NCI-H2171 (cell line): ENCODE measurements at regions not wholly inside any gene's neighbourhood (a gene's known extent, or its start where the extent isn't known, plus 50 kb on each side); places are given as distances from the start of the nearest gene placed in this dataset.

Experiments
- DNase-seq: peaks from one replicate; lab custom pipeline; 2025; lab: John Stamatoyannopoulos, UW

DNA sequence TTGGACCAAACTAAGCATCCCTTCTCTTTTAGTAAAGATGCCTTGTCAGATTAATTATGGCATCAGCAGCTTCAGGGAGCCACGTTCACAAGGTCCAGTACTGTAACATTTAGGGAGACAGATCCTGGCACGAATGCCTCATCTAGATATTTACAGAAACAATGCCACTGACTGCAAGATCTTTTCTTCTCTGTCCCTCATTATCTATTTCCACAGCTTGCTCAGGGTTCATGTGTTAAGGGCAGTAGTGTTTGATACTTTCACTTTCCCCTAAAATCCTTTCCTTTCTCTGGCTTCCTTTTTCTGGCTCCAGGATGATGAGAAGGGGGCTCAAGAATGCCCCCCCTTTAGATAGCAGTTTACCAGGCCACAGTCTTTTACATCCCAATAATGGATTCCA is 393.9 kb downstream of the BCL11A start:
- DNase-seq: no peak

DNA sequence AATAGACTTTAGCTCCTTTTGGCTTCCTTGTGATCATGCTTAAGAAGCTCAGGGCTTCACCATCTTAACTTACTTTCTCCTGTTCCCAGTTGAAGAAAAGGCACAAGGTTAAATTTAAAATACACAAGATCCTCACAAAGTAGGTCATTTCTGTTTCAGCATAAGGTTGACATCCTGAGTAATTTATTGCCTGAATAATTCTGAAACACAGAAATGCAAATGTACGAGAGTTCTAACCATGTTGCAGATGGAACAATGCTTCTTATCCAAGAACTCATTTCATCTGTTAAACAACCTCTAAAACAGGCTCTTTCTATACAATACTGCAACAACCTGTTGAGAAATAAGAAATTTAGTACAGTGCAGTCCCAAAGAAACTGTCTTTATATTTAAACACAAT is 395.2 kb downstream of the BCL11A start:
- no peak for DNase-seq

DNA sequence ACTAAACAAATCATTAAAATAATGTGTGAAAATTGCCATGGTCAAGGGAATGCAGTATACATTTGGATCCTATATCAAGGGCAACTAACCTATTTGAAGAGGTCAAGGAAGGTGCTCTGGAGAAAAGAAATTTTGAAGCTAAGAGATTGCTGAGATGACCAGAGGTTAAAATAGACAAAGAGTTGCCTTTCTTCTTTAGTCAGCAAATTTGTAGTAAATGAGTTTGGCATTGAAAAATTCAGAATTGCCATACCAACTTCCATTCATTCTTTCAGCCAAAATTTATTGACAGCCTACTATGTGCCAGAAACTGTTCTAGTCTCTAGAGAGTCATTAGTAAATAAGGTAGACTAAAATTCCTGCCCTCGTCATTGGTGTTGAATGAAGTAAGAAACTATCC is 396.2 kb downstream of the BCL11A start:
- DNase-seq: no peak

DNA sequence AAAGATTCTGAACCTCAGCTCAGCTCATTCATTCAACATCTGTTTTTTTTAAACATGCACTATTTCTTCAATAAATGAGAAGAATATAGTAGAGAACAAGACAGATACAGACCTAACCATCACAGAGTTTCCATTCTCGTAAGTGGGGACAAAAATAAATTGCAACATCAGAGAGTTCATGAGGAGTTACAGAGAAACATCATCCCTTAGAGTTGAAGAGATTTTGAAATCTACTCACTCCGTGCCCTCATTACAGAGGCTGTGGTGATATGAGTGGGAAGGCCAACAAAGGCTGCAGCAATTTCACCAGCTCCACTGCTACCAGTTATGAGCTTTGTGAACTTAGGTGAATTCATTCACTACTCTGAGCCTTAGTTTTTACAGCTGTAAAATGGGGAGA is 399.3 kb downstream of the BCL11A start:
- DNase-seq: no peak

DNA sequence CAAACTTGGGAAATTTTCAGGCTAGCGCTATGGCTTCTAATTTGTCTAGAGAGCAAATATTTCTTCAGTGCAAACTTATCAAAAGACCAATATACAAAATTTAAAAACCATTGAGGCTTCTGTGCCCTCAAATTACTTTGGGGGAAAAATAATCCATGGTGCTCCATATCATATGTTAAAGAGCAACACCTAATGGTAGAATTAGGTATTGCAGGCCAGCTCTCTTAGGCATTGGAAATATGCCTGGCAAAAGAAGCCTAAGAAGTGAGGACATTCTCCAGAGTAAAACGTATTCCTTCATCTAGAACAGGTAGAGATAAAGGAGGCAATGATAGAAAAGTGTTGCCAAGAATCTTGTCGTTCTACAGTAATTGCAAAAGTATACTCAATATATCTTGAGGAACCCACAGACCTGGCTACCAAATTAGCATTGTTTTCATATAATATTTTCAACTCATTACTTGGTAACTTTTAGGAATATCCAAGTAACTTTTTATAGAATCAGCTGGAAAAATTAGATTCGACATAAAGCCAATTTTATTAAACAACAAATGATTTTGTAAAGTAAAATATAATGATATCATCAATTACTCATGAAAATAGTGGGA is 401.1 kb downstream of the BCL11A start:
- DNase-seq: no peak

DNA sequence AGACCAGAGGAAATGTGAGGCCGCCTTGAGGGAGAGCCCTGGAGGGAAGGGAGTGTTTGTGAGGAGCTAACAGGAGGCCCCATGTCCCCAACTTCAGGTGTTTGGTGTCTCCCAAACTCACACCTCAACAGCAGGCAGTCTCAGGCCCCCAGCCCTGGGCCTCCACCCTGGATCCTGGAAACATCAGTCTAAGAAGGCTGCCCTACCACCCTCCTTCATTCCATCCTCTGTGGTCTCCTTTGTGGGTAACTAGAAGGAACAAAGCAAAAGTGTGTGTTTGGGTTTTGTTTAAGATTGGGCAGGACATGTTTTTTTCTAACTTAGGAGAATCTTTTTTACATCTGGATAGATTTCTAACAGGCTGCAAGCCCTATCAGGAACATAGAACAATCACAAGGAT is 404.3 kb downstream of the BCL11A start:
- no peak for DNase-seq

DNA sequence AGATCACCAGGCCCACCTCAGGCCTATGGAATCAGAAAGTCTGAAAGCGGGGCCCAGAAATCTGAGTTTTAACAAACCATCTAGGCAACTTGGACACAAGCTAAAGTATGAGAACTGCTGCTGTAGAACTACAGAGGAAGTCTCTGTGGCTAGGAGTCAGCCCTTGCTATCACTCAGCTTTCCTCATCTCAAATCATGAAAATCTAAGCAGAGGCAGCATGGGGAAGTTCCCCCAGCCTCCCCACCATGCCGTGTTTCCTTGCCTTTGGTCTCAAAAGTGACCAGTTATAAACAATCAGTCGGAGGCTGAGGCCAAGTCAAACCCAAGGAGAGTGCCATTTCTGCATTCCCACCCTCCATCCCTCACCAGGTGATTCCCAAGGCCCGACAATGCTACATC is 404.7 kb downstream of the BCL11A start:
- DNase-seq: no peak

DNA sequence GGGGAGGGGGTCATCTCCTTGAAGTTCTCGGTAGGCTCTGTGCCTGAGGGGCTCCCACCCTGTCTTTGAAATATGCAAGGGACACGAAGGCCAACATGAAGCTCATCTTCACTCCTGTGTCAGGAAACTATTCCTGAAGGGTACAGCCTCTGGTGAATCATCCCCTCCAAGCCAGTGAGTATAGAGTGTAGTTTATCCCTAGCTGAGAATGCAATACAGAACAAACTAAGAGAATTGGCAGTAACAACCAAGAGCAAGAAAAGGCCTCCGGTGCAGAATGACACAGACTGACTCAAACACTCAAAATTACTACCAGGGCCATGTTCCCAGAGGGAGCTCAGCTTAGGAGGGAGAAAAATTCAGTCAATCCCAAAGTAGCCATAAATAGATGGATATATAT is 413.3 kb downstream of the BCL11A start:
- DNase-seq: no peak

DNA sequence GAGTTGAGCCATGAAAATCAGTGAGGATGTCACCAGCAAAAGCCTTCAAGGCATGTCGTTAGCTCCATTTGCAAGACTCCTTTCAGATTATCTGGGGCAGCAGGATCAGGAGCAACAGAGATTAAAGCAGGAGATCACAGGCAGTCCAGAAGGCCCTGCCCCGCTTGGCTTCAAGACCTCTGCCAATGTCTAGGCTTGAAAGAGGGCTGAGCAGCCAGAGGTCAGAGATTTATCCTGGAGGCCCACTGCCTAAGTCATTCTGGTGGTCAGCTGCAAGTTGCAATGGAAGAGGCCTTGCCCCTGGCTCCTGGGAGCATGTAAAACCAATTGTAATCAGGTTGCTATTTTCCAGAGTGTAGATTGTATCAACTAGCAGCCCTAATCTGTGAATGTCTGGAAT is 416.5 kb downstream of the BCL11A start:
- DNase-seq: no peak

DNA sequence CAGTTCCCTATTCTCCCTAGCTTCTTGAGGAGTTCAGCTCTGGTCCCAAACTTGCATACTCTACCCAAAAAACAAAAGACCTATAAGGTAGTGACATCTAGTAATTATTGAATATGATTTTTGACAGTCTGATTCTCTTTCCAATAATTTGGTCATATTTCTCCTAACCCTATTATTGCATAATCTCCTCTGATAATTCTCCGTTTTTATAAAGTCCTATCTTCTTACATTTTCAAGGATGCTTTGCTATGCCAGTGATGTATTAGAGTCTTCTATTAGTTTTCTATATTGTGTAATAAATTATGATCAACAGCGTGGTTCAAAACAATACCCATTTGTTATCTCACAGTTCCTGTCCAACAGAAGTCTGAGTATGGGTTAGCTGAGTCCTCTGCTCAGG is 426.3 kb downstream of the BCL11A start:
- no peak for DNase-seq

DNA sequence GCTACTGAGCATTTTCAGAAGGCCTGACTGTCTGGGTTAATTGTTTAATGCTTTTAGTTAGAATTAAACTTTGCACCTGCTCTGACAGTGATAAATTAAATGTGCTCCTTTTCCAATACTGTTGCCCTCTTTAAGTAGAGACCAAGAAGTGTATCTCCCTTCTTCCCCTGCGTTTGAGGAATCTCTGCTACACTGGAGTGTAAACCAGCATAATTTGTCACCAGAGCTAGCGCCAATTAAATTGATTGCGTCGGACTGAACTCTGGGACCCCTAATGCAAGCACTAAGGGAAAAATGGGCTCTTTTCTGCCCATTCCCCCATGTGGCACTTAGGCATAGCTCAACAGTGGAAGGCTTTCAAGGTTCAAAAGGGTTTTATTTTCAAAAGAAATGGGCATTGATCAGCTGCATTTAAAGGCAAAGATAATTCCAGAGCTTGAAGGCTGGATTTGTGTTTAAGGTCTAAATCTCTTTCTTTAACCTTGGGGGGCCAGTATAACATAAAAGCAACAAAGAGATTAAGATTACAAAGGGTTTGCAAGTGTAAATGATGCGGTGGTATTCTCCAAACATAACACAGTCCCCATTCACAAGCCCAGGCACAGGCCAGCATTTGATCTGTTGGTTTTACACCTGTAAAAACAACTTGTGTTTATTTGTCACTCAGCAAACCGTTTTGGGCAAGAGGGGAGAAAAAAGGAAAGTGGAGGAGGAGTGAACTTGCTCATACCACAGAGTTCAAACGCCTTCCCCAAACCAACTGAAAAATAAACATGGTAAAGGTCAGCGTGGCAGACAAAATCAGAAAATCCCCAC is 427.6 kb downstream of the BCL11A start:
- no peak for DNase-seq

DNA sequence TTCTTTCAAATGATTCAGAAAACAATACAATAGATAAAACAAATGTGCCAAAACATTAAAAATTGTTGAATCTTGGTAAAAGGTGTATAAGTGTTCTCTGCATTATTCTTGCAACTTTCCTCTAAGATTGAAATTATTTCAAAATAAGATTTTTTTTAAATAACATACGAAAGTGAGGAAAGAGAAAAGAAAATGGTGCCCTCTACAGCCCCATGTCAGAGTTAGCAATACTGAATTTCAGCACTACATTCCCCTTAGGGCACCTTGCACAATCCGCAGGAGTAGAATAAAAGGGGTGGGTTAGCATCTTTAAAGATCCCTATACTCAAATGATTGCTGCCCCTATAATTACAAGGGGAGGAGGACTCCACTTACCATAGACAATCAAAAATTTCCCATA is 433.7 kb downstream of the BCL11A start:
- DNase-seq: no peak

DNA sequence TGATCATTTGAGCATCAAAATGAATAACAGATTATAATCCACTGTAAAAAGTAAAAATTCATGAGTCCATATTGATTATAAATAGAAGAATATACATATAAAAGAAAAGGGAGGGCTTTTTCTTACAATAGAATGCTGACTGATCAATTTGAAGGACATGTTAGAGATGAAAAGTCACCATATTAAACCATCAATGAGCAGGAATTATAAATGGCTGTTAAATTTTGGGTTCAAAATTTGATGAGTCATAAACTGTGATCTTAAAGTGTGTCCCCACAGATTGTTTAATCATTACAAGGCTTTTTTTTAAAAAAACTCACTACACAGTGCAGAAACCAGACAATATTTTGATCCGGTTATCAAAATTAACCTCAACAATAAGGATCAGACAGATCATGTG is 434.5 kb downstream of the BCL11A start:
- DNase-seq: no peak

DNA sequence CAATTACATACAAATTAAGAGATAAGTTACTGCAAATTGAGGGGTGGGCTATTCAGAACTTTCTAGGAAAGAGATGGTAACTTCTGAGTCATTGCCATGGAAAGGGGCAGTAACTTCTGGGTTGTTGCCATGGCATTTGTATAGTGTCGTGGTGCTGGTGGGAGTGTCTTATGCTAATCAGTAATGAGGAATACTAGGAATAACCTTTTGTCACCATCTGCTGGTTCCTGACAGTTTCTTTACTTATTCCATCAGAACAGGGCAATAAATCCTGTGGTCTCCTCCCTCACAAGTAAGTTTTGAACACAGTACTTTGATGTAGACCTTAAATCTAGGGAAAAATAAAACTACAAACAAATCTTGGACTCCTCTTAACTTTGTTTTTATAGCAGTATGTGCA is 435.4 kb downstream of the BCL11A start:
- DNase-seq: no peak

DNA sequence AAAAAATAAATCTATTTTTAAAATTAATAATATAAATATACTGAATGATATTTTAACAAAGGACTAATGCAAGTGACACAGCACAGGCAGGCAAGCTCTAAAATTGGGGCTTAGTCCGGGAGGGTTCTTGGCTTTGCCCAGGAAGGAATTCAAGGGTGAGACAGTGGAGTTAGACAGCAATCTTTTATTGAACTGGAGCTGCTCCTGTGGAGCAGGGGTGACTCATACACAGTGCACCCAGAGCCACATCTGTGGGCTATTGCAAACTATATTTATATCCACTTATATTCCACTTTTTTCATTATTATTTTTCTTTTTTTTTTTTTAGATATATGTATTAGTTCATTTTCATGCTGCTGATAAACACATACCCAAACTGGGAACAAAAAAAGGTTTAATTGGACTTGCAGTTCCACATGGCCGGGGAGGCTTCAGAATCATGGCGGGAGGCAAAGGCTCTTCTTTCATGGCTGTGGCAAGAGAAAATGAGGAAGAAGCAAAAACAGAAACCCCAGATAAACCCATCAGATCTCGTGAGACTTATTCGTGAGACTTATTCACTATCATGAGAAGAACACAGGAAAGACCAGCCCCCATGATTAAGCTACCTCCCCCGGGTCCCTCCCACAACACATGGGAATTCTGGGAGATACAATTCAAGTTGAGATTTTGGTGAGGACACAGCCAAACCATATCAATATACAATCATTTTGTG is 437.1 kb downstream of the BCL11A start:
- DNase-seq: no peak

DNA sequence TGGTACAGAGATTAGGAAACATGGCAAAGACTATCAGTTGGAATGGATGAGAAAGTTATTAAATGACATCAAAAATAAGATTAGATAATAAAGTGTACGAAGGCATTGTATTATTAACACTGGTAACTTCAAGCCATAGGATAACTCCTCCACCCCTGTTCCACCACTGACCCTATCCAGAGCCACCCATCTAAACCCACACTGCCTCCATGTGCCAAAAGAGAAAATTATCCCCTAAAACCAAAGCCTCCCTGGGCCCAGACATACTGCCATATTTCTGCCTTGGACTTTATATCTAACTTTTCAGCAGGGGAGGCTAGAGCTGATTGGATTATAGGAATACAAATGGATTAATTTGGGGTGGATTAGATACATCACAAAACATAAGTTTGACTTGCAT is 443.7 kb downstream of the BCL11A start:
- DNase-seq: no peak

DNA sequence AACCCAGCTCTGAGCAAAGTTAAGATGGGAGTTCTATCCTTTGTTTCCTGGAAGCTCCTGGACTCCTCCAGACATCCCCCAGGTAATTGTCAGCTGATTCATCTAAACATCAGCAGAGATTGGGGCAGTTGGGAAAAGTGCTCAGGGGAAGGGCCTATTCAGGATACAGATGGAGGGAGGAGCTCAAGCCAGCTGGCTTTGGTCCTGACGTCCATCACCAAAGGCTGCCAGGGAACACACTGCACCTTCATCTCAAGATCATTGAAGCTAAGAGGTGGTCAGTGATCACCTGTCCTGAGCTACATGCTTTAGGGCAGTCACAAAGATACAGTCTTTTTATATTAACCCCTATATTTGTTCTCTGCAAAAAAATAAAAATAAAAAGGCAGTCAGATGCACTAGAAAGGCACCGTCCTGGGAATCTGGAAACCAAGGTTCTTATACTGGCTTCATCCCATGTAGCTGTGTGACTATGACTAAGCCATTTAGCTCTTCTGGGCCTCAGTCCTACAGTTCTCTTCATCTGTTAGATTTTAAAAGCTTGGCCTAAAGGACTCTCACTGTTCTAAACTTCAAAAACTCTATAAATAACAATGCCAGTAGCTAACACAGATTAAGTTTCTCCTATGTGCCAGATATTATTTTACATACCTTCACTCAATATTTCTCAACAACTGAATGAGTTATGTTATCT is 446.5 kb downstream of the BCL11A start:
- no peak for DNase-seq

DNA sequence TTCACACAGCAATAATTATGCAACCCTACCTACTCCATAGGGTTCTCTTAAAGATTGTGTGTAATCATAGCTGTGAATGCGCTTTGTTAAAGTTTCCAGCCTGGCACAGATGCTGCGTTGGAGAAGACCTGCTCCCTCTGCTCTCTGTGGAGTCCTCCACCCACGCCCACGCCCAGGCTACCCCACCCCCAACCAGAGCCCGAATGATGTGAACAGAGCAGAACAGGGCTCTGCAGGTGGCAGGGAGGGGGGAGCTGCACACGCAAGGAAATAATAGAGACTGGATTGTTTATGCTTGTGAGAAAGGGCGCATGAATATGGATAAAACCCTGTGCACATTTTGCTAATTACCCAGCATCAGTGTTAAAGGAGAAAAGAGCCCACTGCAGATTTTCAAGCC is 447.5 kb downstream of the BCL11A start:
- DNase-seq: no peak

DNA sequence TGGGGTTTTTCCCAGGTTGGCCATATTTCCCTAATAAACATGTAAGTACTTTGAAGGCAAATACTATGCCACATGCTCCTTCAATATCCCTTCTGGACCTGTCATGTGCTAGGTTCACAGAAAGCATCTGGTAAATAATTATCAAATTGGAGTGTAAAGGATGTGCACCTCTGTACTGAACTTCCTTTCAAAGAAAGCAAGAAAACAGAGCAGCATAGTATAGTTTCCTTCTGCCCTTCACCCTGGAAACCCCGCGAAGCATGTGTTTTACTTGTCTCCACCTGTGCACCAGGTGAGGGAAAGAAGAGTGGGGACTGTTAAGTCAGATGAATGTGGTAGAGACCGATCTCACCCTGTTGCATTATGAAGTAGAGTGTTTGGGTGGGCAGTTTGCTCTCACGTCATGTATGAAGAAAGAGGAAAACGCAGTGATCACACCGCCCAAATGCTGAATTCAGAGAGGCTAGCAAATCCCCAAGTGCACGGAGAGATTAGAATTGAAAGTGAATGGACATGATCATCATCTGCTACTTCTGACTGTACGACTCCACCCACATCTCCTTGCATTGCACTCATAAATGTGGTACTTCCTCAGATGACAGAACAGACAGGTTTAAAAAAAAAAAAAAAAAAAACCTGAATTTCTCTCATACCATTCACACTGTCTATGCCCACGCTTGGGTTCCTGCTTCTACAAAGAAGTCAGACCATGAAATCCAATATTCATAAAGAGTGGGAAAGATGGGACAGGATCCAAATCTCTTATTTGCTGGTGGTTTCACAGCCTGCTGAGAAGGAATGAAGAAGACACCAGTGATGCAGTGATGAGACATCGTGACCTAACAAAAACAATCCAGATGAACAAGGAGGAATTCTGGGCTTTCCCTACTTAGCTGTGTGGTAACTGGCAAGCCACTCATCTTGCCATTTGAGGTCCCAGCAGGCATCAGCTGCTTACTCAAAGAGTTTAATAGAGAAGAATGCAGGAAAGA is 448.6 kb downstream of the BCL11A start:
- no peak for DNase-seq

DNA sequence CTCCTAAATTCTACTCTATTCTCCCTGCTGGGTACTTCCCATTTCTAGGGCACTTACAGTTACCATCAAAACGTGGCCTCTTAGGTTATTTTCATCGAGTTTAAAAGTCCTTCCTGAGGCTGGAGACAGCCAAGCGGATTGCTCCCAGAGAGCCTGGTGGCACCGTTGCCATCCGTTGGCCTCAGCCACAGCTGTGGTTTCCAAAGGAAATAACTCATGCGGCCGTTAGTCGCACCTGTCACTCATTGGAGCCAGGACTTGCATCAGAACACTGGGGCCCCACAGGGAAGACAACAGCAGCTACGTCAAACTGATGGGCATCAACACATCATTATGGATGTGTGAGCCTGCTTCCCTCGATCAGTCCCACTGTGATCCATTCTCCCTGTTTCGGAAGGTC is 453.4 kb downstream of the BCL11A start:
- no peak for DNase-seq

DNA sequence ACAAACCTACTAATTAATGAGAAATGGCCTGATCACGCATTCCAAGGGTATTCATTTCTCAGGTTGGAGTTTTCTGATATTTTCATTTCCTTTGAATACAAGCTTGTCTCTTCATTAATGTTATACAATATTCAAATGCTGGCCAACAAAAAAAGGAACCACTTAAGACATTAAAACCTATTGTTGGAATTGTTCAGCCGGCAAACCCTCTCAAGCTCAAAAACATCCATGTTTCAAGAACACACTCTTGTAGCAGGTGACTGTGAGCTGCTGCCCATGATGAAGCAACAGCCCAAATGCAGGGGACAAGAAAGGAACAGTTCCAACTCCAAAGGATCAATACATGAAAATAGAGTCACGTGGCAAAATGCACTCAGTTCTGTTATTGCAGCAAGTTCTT is 454.5 kb downstream of the BCL11A start:
- DNase-seq: no peak

DNA sequence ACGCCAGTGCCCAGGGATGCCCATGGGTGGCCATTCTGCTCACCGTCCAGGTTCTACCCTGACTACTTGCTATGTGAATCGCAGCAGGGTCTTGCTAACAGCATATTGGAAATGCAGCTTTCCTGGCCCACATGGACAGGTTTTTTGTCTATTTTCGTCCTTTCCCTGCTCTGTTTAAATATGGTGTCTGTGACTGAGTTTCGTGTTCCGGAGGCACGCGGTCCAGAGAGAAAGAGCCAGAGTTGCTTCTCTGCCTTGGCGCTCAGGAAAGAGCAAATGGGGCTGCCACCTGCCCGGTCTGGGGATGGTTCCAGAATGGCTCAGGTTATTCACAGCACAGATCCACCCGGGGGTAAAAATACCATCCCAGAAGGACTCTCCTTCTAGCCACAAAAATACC is 456.2 kb downstream of the BCL11A start:
- no peak for DNase-seq
